ENCODE measurements at regions not wholly inside any gene's neighbourhood (a gene's known extent, or its start where the extent isn't known, plus 50 kb on each side); places are given as distances from the start of the nearest gene placed in this dataset.
A peak's percentile ranks its signal among the peaks of the same experiment; 100 is the strongest.
"Not testable (repeated sequence)": the region's sequence is repeated elsewhere in the genome, so short reads cannot be mapped to it uniquely, and the experiment has no call there.

DNA sequence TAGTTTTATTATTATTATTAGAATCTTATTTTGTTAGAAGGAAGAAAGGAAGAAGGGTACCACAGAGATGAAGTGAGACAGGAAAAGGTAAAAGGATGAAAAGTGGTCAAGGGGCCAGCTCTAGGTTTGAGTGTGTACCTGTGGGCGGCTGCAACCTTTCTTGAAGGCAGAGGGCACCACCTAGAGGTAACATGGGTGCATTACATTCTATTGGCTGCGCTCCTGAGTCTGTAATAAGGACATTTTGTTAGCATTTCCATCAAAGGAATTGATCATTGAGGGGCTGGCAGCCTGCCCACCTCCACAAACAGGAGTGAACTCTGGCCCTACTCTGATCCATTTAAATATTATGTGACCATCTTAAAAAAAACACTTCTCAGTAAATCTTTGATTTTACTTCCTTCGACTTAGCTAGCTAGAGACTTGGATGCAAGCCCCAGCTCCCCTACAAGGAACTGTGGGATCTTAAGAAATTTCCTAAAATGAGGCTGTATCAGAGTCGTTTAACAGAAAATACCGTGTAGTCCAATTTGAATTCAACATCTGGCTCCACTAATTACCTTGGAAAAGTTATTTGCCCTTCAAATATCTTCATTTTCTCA lies 610.4 kb downstream of the IPMK start:
- DNase-seq (ENCODE audit: low spot score) (no peak), ATAC-seq (ENCODE audit: low FRiP score) (no peak)
- TF ChIP-seq, protein P1, sequence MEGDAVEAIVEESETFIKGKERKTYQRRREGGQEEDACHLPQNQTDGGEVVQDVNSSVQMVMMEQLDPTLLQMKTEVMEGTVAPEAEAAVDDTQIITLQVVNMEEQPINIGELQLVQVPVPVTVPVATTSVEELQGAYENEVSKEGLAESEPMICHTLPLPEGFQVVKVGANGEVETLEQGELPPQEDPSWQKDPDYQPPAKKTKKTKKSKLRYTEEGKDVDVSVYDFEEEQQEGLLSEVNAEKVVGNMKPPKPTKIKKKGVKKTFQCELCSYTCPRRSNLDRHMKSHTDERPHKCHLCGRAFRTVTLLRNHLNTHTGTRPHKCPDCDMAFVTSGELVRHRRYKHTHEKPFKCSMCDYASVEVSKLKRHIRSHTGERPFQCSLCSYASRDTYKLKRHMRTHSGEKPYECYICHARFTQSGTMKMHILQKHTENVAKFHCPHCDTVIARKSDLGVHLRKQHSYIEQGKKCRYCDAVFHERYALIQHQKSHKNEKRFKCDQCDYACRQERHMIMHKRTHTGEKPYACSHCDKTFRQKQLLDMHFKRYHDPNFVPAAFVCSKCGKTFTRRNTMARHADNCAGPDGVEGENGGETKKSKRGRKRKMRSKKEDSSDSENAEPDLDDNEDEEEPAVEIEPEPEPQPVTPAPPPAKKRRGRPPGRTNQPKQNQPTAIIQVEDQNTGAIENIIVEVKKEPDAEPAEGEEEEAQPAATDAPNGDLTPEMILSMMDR (IDR thresholded peaks at IDR 0.05) = no peak

DNA sequence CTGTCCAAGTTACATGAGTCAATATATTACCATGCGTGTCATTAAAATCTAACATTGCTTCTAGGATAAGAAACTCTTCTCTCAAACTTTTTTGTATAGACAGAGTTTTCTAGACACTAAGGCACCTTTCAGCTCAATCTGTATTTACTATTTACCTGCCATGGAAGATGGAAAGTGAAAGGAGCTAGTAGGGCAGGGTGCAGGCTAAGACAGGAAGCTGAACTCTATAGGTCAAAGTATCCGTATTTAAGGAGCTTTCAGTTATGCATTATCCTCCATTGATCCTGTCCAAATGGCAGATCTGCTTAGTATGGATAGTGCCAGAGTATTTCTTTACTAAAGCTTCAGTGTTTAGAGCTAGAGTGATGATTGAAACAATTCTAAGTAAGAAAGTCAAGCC lies 612.8 kb downstream of the IPMK start:
- DNase-seq (ENCODE audit: low spot score) = no peak
- no peak for ATAC-seq (ENCODE audit: low FRiP score)
- TF ChIP-seq, protein P1 (IDR thresholded peaks at IDR 0.05) = no peak

DNA sequence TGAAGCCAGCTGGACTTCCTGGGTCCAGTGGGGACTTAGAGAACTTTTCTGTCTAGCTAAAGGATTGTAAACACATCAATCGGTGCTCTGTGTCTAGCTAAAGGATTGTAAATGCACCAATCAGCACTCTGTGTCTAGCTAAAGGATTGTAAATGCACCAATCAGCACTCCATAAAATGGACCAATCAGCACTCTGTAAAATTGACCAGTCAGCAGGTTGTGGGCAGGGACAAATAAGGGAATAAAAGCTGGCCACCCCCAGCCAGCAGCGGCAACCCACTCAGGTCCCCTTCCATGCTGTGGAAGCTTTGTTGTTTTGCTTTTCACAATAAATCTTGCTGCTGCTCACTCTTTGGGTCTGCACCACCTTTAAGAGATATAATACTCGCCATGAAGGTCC lies 622.6 kb downstream of the IPMK start:
- not testable (repeated sequence) for ATAC-seq (ENCODE audit: low FRiP score); DNase-seq (ENCODE audit: low spot score)

DNA sequence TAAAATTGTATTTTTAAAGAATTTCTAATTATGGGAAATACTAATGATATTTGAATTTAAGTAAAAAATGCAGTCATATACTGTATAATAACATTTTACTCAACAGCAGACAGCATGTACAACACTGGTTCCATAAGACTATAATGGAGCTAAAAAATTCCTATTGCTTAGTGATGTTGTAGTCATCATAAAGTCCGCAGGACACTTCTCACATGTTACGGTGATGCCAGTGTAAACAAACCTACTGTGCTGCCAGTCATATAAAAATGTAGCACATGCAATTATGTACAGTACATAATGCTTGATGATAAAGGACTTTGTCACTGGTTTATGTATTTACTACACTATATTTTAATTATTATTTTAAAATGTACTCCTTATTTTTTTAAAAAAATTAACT lies 629.3 kb downstream of the IPMK start:
- TF ChIP-seq, protein P1 (IDR thresholded peaks at IDR 0.05) = no peak
- no peak for ATAC-seq (ENCODE audit: low FRiP score)

DNA sequence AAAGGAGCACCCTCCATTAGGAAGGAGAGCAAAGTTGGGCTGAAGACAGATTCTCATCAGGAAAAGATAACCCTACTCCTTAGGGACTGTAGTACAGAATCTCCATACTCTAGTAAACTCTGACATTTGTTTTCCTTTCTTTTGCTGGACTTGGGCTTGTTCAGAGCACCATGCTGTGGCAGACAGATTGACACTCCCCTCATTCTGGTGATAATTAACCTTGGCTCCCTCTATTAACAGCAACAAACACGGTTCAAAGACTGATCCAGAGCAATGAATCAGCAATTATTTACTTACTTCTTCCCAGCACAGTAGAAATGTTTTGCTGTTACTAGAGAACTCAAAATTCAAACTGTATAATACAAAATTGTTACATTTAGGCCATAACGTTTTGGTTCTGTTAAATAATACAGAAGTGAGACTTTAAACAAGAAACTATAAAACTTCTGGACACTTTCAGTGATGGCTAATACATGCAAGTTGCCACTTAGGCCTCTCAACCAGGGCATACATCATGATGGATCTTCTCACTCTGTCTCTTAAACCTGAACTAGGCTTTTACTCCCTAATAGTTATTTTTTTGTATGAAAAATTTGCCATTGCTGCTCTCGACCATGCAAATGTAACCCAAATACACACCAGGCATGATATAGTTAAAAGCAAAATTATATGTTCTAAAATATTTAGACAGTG lies 639.0 kb downstream of the IPMK start:
- no peak for DNase-seq (ENCODE audit: low spot score)
- TF ChIP-seq, protein P1 (IDR thresholded peaks at IDR 0.05) = no peak
- no peak for ATAC-seq (ENCODE audit: low FRiP score)

More for the DNA sequence above, 629.3 kb downstream of the IPMK start:
- no peak for DNase-seq (ENCODE audit: low spot score)

DNA sequence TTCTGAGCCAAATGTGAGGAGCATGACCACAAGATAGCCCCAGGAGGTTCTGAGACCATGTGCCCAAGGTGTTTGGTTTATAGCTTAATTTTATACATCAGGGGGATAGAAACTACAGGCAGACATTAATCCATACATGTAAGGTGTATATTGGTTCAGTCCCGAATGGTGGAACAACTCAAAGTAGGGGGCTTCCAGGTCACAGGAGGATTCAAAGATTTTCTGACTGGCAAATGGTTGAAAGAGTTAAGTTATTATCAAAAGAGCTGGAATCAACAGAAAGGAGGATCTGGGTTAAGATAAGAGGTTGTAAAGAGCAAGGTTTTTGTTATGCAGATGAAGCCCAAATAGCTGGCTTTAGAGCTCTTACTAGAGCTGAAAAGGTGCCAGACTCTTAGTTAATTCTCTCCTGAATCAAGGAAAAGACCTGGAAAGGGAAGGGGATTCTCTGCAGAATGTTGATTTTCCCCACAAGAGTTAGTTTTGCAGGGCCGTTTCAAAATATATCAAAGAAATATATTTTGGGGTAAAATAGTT lies 640.0 kb downstream of the IPMK start:
- ATAC-seq (ENCODE audit: low FRiP score) (no peak), DNase-seq (ENCODE audit: low spot score) (no peak)
- TF ChIP-seq, protein P1 (IDR thresholded peaks at IDR 0.05) = no peak

DNA sequence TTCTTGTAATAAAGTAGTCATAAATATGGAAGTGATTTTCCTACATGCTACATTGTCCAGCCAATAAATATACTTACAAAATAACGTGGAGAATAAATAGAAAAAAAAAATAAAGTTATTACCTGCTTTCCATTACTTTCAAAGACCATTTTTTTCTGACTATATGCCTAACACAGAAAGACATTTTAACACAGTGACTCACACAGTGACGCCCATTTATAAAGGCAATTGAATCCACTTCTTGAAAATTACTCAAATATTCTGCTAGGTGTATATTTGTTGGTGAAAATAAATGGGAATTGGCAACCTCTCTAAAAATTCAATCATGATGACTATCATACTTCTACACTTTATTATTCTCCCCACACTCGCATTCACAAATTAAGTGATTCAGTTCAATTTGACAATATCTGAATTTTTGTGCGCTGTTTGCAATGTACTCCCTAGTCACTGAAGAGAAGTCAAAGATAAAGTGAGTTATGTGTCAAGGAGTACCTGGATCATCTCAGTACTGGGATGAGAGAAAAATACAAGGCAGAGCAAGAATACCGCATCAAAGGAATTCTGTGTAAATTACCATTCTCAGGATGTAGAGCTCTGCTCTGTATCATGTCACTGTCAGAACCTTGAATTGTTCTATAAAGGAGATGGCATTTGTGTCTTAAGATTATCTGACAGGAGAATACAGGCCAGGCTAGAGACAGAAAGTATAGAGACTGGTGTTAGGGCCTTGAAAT lies 642.7 kb downstream of the IPMK start:
- peak; percentile 62 for ATAC-seq (ENCODE audit: low FRiP score)
- TF ChIP-seq, protein P1 (IDR thresholded peaks at IDR 0.05) = no peak
- no peak for DNase-seq (ENCODE audit: low spot score)
